Neural cell (in vitro differentiated cells): ENCODE measurements at regions not wholly inside any gene's neighbourhood (a gene's known extent, or its start where the extent isn't known, plus 50 kb on each side); places are given as distances from the start of the nearest gene placed in this dataset.

Experiments used
- H2AFZ ChIP-seq: fragments of 200-600, 300-800 bp; sonication (generic), shearing (Covaris generic); 2 replicates; pipeline ENCODE4 v1.6.0; 2014; ENCODE audit warnings: low read depth, mild to moderate bottlenecking, antibody characterized with exemption, low read length, moderate library complexity
- H3F3A ChIP-seq: fragments of 200-600 bp; shearing (Covaris generic); 2 replicates; pipeline ENCODE4 v1.6.1; 2016; ENCODE audit warnings: mild to moderate bottlenecking, moderate library complexity, mixed read lengths, antibody characterized with exemption, low read length; ENCODE audit not compliant: insufficient read depth, poor library complexity, severe bottlenecking
- H3K27ac ChIP-seq: fragments of 200-600, 300-800 bp; sonication (generic), shearing (Covaris generic); 2 replicates; pipeline ENCODE4 v1.5.1; 2014; ENCODE audit warnings: mild to moderate bottlenecking, low read length, moderate library complexity
- H3K27me3 ChIP-seq: fragments of 300-800, 200-600 bp; sonication (generic), shearing (Covaris generic); 2 replicates; pipeline ENCODE4 v1.6.0; 2014; ENCODE audit warnings: mild to moderate bottlenecking, low read depth, low read length, moderate library complexity; ENCODE audit not compliant: insufficient read depth
- H3K36me3 ChIP-seq: fragments of 300-800, 200-600 bp; sonication (generic), shearing (Covaris generic); 2 replicates; pipeline ENCODE4 v1.5.1; 2014; ENCODE audit warnings: mild to moderate bottlenecking, antibody characterized with exemption, low read length, moderate library complexity; ENCODE audit not compliant: insufficient read depth
- H3K4me2 ChIP-seq: fragments of 300-800, 200-600 bp; sonication (generic), shearing (Covaris generic); 2 replicates; pipeline ENCODE4 v1.6.0; 2014; ENCODE audit warnings: mild to moderate bottlenecking, low read length
- H3K4me3 ChIP-seq: fragments of 300-800, 200-600 bp; sonication (generic), shearing (Covaris generic); 2 replicates; pipeline ENCODE4 v1.5.1; 2014; ENCODE audit warnings: mild to moderate bottlenecking, low read length, moderate library complexity
- H3K79me2 ChIP-seq: fragments of 200-600 bp; shearing (Covaris generic); replicated peaks from 2 replicates; pipeline ENCODE4 v1.6.0; 2014; ENCODE audit warnings: mild to moderate bottlenecking, low read length, moderate library complexity; ENCODE audit not compliant: insufficient read depth
- H3K9ac ChIP-seq: fragments of 300-800, 200-600 bp; sonication (generic), shearing (Covaris generic); 2 replicates; pipeline ENCODE4 v1.6.1; 2016; ENCODE audit warnings: mild to moderate bottlenecking, low read length, mixed read lengths
- H3K9me2 ChIP-seq: fragments of 200-600 bp; shearing (Covaris generic); 2 replicates; pipeline ENCODE4 v1.6.1; 2016; ENCODE audit warnings: mild to moderate bottlenecking, low read length, mixed read lengths; ENCODE audit not compliant: insufficient read depth
- H3K9me3 ChIP-seq: fragments of 200-600, 300-800 bp; sonication (generic), shearing (Covaris generic); 2 replicates; pipeline ENCODE4 v1.6.1; 2016; ENCODE audit warnings: mild to moderate bottlenecking, mixed run types, low read length, moderate library complexity, mixed read lengths
- H4K20me1 ChIP-seq: fragments of 200-600 bp; shearing (Covaris generic); 2 replicates; pipeline ENCODE4 v1.6.1; 2016; ENCODE audit warnings: mild to moderate bottlenecking, mixed run types; ENCODE audit not compliant: insufficient read depth
- CTCF ChIP-seq: fragments of 450-650 bp; IDR thresholded peaks from 2 replicates; pipeline ENCODE4 v1.5.1; 2014; ENCODE audit warnings: antibody characterized with exemption, mild to moderate bottlenecking, moderate library complexity; ENCODE audit not compliant: poor library complexity, severe bottlenecking
- EP300 ChIP-seq: fragments of 450-650 bp; conservative IDR thresholded peaks from 2 replicates; pipeline ENCODE4 v1.6.1; 2014; ENCODE audit warnings: antibody characterized with exemption, mild to moderate bottlenecking, moderate library complexity; ENCODE audit not compliant: poor library complexity, severe bottlenecking
- EZH2 ChIP-seq: fragments of 200-600, 300-800 bp; shearing (Covaris generic), sonication (generic); IDR thresholded peaks from 2 replicates; pipeline ENCODE4 v1.6.1; 2014; ENCODE audit warnings: antibody characterized with exemption, low read length, borderline replicate concordance, mild to moderate bottlenecking; ENCODE audit not compliant: insufficient read depth, poor library complexity, severe bottlenecking
- MXI1 ChIP-seq: fragments of 450-650 bp; conservative IDR thresholded peaks from 2 replicates; pipeline ENCODE4 v1.6.1; 2014; ENCODE audit warnings: antibody characterized with exemption, mild to moderate bottlenecking; ENCODE audit not compliant: poor library complexity, severe bottlenecking
- POLR2AphosphoS5 ChIP-seq: IDR thresholded peaks from 2 replicates; pipeline ENCODE4 v1.6.1; 2012
- RAD21 ChIP-seq: fragments of 450-650 bp; conservative IDR thresholded peaks from 2 replicates; pipeline ENCODE4 v1.6.1; 2014; ENCODE audit warnings: antibody characterized with exemption, mild to moderate bottlenecking, moderate library complexity
- REST ChIP-seq: IDR thresholded peaks from 2 replicates; pipeline ENCODE4 v1.6.1; 2012; ENCODE audit warnings: borderline replicate concordance
- SMC3 ChIP-seq: fragments of 450-650 bp; conservative IDR thresholded peaks from 2 replicates; pipeline ENCODE4 v1.6.1; 2014; ENCODE audit warnings: antibody characterized with exemption, mild to moderate bottlenecking, moderate library complexity; ENCODE audit not compliant: poor library complexity
- TAF1 ChIP-seq: IDR thresholded peaks from 2 replicates; pipeline ENCODE4 v1.6.1; 2012; ENCODE audit warnings: low read depth

- H3K79me2 ChIP-seq, result no peaks in the 10 kb centered on the region
- no peak overlapping the region for H3K4me3 ChIP-seq
- TF ChIP-seq REST (no peak), CTCF (no peak), TAF1 (no peak), EP300 (no peak), MXI1 (no peak), RAD21 (no peak), EZH2 (no peak), POLR2AphosphoS5 (no peak), SMC3 (no peak)
- H2AFZ ChIP-seq, result no peak overlapping the region
- no peaks in the 10 kb centered on the region for H3K36me3 ChIP-seq
- no peaks in the 10 kb centered on the region for H3K9me3 ChIP-seq
- H3K27me3 ChIP-seq, result no peaks in the 10 kb centered on the region
- no peak overlapping the region for H3K4me2 ChIP-seq
- no peak overlapping the region for H3K9ac ChIP-seq
- H4K20me1 ChIP-seq, result no peaks in the 10 kb centered on the region
- H3K9me2 ChIP-seq, result no peaks in the 10 kb centered on the region
- no peaks in the 10 kb centered on the region for H3F3A ChIP-seq
- no peak overlapping the region for H3K27ac ChIP-seq
Observed at GRCh38 chr20:58051367-58051766, 177.1 kb downstream of the ANKRD60 start.

- no peaks in the 10 kb centered on the region for H4K20me1 ChIP-seq
- no peak overlapping the region for H3K27ac ChIP-seq
- no peak overlapping the region for H2AFZ ChIP-seq
- H3K27me3 ChIP-seq, result no peaks in the 10 kb centered on the region
- H3F3A ChIP-seq, result no peaks in the 10 kb centered on the region
- no peaks in the 10 kb centered on the region for H3K36me3 ChIP-seq
- no peak for TF ChIP-seq MXI1
- peak; percentile 38 for TF ChIP-seq REST
- no peaks in the 10 kb centered on the region for H3K79me2 ChIP-seq
- H3K9me2 ChIP-seq, result no peaks in the 10 kb centered on the region
- no peak overlapping the region for H3K4me2 ChIP-seq
- H3K4me3 ChIP-seq, result no peak overlapping the region
- no peaks in the 10 kb centered on the region for H3K9me3 ChIP-seq
- H3K9ac ChIP-seq, result no peak overlapping the region
Observed at GRCh38 chr20:58048096-58048702, 180.3 kb downstream of the ANKRD60 start.
